Neuronal stem cell (in vitro differentiated cells): ENCODE measurements at regions not wholly inside any gene's neighbourhood (a gene's known extent, or its start where the extent isn't known, plus 50 kb on each side); places are given as distances from the start of the nearest gene placed in this dataset. TPM values are rescaled to one million over a fixed set of nuclear protein-coding genes. Genes with fewer than 3 reads are reported as not detected.

Source experiments
- DNase-seq: peaks from one replicate; pipeline ENCODE4 v3.0.0-alpha.2; 2013; ENCODE audit warnings: low spot score
- H2AFZ ChIP-seq: one replicate; pipeline ENCODE4 v1.6.1; 2013; ENCODE audit warnings: mild to moderate bottlenecking, low read length, inconsistent platforms
- H2AK5ac ChIP-seq: 2 replicates; pipeline ENCODE4 v1.6.1; 2013; ENCODE audit warnings: low read depth, mild to moderate bottlenecking, inconsistent platforms, low read length, moderate library complexity, mixed read lengths
- H2BK120ac ChIP-seq: 2 replicates; pipeline ENCODE4 v1.6.1; 2013; ENCODE audit warnings: low read depth, mild to moderate bottlenecking, inconsistent platforms, low read length, moderate library complexity, mixed read lengths
- H2BK12ac ChIP-seq: one replicate; pipeline ENCODE4 v1.6.1; 2013; ENCODE audit warnings: low read length, inconsistent platforms
- H2BK15ac ChIP-seq: 2 replicates; pipeline ENCODE4 v1.6.1; 2013; ENCODE audit warnings: mild to moderate bottlenecking, low read length, inconsistent platforms, mixed read lengths
- H2BK5ac ChIP-seq: one replicate; pipeline ENCODE4 v1.6.1; 2013; ENCODE audit warnings: inconsistent platforms, mild to moderate bottlenecking, low read length, moderate library complexity
- H3K14ac ChIP-seq: one replicate; pipeline ENCODE4 v1.6.1; 2013; ENCODE audit warnings: low read length, inconsistent platforms
- H3K18ac ChIP-seq: 2 replicates; pipeline ENCODE4 v1.6.1; 2013; ENCODE audit warnings: low read length, inconsistent platforms
- H3K23ac ChIP-seq: 2 replicates; pipeline ENCODE4 v1.6.1; 2013; ENCODE audit warnings: low read depth, mild to moderate bottlenecking, mixed read lengths, low read length, inconsistent platforms; ENCODE audit not compliant: poor library complexity
- H3K27ac ChIP-seq: replicated peaks from 3 replicates; pipeline ENCODE4 v1.5.1; 2013; ENCODE audit warnings: low read length, inconsistent platforms
- H3K27me3 ChIP-seq, 3 experiments: 2 replicates each; pipeline ENCODE4 v1.6.1; 2013; ENCODE audit warnings: low read length in 3 of 3, mild to moderate bottlenecking in 2 of 3, inconsistent platforms in 1 of 3, low read depth in 1 of 3, mixed read lengths in 1 of 3, moderate library complexity in 1 of 3; ENCODE audit not compliant: control insufficient read depth in 3 of 3, insufficient read depth in 3 of 3
- H3K36me3 ChIP-seq, 2 donors: replicated peaks in 1 of 2; 2 replicates each; pipeline ENCODE4 v1.6.1; 2013; ENCODE audit warnings: low read length in 2 of 2; ENCODE audit not compliant: control insufficient read depth in 2 of 2, insufficient read depth in 2 of 2
- H3K4ac ChIP-seq: 2 replicates; pipeline ENCODE4 v1.6.1; 2013; ENCODE audit warnings: inconsistent platforms, mild to moderate bottlenecking, low read length, moderate library complexity
- H3K4me1 ChIP-seq, 2 donors: 1 replicate in 1 of 2; 2 replicates in 1 of 2; pipeline ENCODE4 v1.6.1; 2013; ENCODE audit warnings: low read length in 2 of 2, low read depth in 1 of 2; ENCODE audit not compliant: control insufficient read depth in 2 of 2, insufficient read depth in 1 of 2
- H3K4me2 ChIP-seq: one replicate; pipeline ENCODE4 v1.6.1; 2013; ENCODE audit warnings: mild to moderate bottlenecking, low read length, inconsistent platforms; ENCODE audit not compliant: insufficient read depth, poor library complexity, severe bottlenecking
- H3K4me3 ChIP-seq, 2 donors: 2 replicates each; pipeline ENCODE4 v1.5.1; 2013; ENCODE audit warnings: low read length in 2 of 2, mild to moderate bottlenecking in 2 of 2, inconsistent platforms in 1 of 2, moderate library complexity in 1 of 2
- H3K79me1 ChIP-seq: one replicate; pipeline ENCODE4 v1.6.1; 2013; ENCODE audit warnings: low read depth, mild to moderate bottlenecking, inconsistent platforms, low read length, moderate library complexity
- H3K9ac ChIP-seq: one replicate; pipeline ENCODE4 v1.6.1; 2013; ENCODE audit warnings: mild to moderate bottlenecking, low read depth, low read length, inconsistent platforms; ENCODE audit not compliant: poor library complexity
- H3K9me3 ChIP-seq, 2 donors: replicated peaks in 1 of 2; 2 replicates each; pipeline versions ENCODE3 to v1.6.1; 2013; ENCODE audit warnings: low read length in 2 of 2, mild to moderate bottlenecking in 2 of 2, inconsistent platforms in 1 of 2, low read depth in 1 of 2, mixed read lengths in 1 of 2, moderate library complexity in 1 of 2; ENCODE audit not compliant: control insufficient read depth in 2 of 2, insufficient read depth in 1 of 2
- H4K8ac ChIP-seq: one replicate; pipeline ENCODE4 v1.6.1; 2013; ENCODE audit warnings: low read depth, mild to moderate bottlenecking, inconsistent platforms, low read length, moderate library complexity
- H4K91ac ChIP-seq: one replicate; pipeline ENCODE4 v1.6.1; 2013; ENCODE audit warnings: low read length, low read depth, mild to moderate bottlenecking, inconsistent platforms; ENCODE audit not compliant: poor library complexity
- WGBS, 2 donors: extraction: QIAGEN DNeasy Blood & Tissue Kit; methylation state at CpG; one replicate each; pipeline ENCODE4 v1.1.7; 2013; ENCODE audit warnings: missing lambda C conversion rate in 2 of 2, mixed read lengths in 1 of 2; ENCODE audit not compliant: insufficient read length in 2 of 2, insufficient replicate concordance in 1 of 2; ENCODE audit errors: extremely low coverage in 2 of 2; 5-methylcytosine and 5-hydroxymethylcytosine counted together
- small RNA-seq: library from polyadenylated mRNA; stranded (forward); fragments of <200 nt; extraction: miRNeasy Mini kit (QIAGEN cat#:217004); gene quantifications from one replicate; pipeline ENCODE3, GENCODE V24; 2013; ENCODE audit not compliant: insufficient read depth

DNA sequence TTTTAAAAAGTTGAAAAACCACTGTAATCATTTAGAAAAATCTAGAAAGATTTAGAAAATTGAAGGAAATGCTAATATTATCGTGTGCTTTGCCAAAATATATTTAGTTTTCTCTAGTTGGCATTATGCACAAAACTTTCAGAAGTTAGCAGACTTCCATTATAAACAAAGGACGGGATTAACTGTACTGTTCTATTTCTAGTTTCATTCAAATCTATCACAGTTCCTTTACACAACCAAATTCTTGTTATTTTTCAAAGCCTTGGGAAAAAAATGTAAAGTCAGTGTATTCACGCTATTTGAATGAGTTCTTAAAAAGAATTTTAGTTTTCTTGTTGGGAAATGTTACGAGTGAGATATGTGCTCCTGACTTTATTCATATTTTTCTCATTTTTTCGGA, 277.8 kb downstream of the LMO7 start:
- H3K27ac ChIP-seq = no peak overlapping the region
- no peak overlapping the region for H2BK5ac ChIP-seq
- no peak overlapping the region for H2AK5ac ChIP-seq
- no peak overlapping the region for H2BK15ac ChIP-seq
- H3K9ac ChIP-seq = no peak overlapping the region
- no peak overlapping the region for H4K91ac ChIP-seq
- no peak overlapping the region for H3K4me2 ChIP-seq
- H3K4ac ChIP-seq = no peak overlapping the region
- H3K79me1 ChIP-seq = no peaks in the 10 kb centered on the region
- no CpG with 5 or more reads among the region's 5 CpGs for WGBS, 2 donors
- no peaks in the 10 kb centered on the region for H3K9me3 ChIP-seq
- no peak overlapping the region for H2BK120ac ChIP-seq
- no peaks in the 10 kb centered on the region for H3K4me1 ChIP-seq
- H3K14ac ChIP-seq = no peak overlapping the region
- H4K8ac ChIP-seq = no peak overlapping the region
- H3K18ac ChIP-seq = no peak overlapping the region
- H3K27me3 ChIP-seq = no peaks in the 10 kb centered on the region
- H2BK12ac ChIP-seq = no peak overlapping the region
- no peak overlapping the region for H3K4me3 ChIP-seq
- DNase-seq = no peak
- no peaks in the 10 kb centered on the region for H3K36me3 ChIP-seq
- H3K23ac ChIP-seq = no peak overlapping the region
- no peak overlapping the region for H2AFZ ChIP-seq

DNA sequence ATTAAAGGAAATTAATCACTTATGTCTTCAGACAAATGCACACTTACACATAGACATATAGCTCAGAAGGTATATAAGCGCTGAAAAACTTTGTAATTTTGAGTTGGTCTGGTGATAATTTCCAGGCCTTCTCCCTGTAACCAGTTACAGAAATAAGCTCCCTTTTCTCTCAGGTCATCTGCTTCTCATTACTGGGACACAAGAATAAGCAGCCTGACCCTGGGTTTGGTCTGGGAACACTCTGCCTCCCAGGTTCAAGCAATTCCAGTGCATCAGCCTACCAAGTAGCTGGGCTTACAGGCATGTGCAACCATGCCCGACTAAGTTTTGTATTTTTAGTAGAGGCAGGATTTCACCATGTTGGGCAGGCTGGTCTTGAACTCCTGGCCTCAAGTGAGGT, 274.5 kb downstream of the LMO7 start:
- no peaks in the 10 kb centered on the region for H3K4me1 ChIP-seq
- no peak overlapping the region for H2AK5ac ChIP-seq
- no peak overlapping the region for H3K14ac ChIP-seq
- no CpG with 5 or more reads among the region's 2 CpGs for WGBS, 2 donors
- no peak overlapping the region for H3K4me2 ChIP-seq
- H4K91ac ChIP-seq = no peak overlapping the region
- H3K18ac ChIP-seq = no peak overlapping the region
- no peak overlapping the region for H4K8ac ChIP-seq
- H3K36me3 ChIP-seq = no peaks in the 10 kb centered on the region
- H3K4me3 ChIP-seq = no peak overlapping the region
- no peaks in the 10 kb centered on the region for H3K79me1 ChIP-seq
- H3K27me3 ChIP-seq = no peaks in the 10 kb centered on the region
- no peak overlapping the region for H3K23ac ChIP-seq
- no peak overlapping the region for H2BK12ac ChIP-seq
- no peak overlapping the region for H2BK5ac ChIP-seq
- H3K27ac ChIP-seq = no peak overlapping the region
- H3K4ac ChIP-seq = no peak overlapping the region
- no peak overlapping the region for H3K9ac ChIP-seq
- no peak overlapping the region for H2BK120ac ChIP-seq
- no peak overlapping the region for H2BK15ac ChIP-seq
- H2AFZ ChIP-seq = no peak overlapping the region
- no peaks in the 10 kb centered on the region for H3K9me3 ChIP-seq
- DNase-seq = no peak

Small RNAs in the stretch of these regions (small RNA-seq; reads per million reads assigned to genes)
- not detected for gene RN7SL571P
